Heart left ventricle (tissue), 13 donors: ENCODE measurements at regions not wholly inside any gene's neighbourhood (a gene's known extent, or its start where the extent isn't known, plus 50 kb on each side); places are given as distances from the start of the nearest gene placed in this dataset.

Source experiments
- POLR2A ChIP-seq, 2 donors: fragments of 450-650 bp; IDR thresholded peaks; one replicate each; pipeline ENCODE4 v1.6.1; 2017; ENCODE audit warnings: antibody characterized with exemption in 2 of 2, mild to moderate bottlenecking in 2 of 2, moderate library complexity in 2 of 2
- TF ChIP-seq, protein P1 (sequence below), 12 donors: fragments of 200-600 bp; sonication (generic) in 4 of 12; IDR thresholded peaks; one replicate each; pipeline versions ENCODE4 v1.5.0 to v1.8.0; 2018 to 2022; ENCODE audit warnings: antibody characterized with exemption in 12 of 12, mild to moderate bottlenecking in 5 of 12
- donor health status: ischemic (EF 13 %, LVEDD 7.1; RV severe dilation, severe dysfunction).
- donor health status: DM: no; HTN: yes; CAD: no.
- donor health status: DM: no; HTN: no; CAD: no.
- donor health status: ischemic (EF 25% LVEDD 6.9; RV normal size, moderate dysfunction).
- donor health status: ischemic (EF 25% LVEDD 5.7; RV mildly dilated, moderate dysfunction).
- donor health status: ischemic (EF 35%, LVEDD 5.7; RV mildly dilated, moderate dysfunction).
- donor health status: nonischemic (EF 11% LVEDD 7.7; RV severe dilation, severe dysfunction).
- donor health status: DM: yes; HTN: yes; CAD: no.
- donor health status: PGD.
- donor health status: ischemic (EF 29% LVEDD 5.4; RV normal size, mild dysfunction).
- donor health status: nonischemic (EF 23%, LVEDD 6.1; RV moderate dilation, normal function).

DNA sequence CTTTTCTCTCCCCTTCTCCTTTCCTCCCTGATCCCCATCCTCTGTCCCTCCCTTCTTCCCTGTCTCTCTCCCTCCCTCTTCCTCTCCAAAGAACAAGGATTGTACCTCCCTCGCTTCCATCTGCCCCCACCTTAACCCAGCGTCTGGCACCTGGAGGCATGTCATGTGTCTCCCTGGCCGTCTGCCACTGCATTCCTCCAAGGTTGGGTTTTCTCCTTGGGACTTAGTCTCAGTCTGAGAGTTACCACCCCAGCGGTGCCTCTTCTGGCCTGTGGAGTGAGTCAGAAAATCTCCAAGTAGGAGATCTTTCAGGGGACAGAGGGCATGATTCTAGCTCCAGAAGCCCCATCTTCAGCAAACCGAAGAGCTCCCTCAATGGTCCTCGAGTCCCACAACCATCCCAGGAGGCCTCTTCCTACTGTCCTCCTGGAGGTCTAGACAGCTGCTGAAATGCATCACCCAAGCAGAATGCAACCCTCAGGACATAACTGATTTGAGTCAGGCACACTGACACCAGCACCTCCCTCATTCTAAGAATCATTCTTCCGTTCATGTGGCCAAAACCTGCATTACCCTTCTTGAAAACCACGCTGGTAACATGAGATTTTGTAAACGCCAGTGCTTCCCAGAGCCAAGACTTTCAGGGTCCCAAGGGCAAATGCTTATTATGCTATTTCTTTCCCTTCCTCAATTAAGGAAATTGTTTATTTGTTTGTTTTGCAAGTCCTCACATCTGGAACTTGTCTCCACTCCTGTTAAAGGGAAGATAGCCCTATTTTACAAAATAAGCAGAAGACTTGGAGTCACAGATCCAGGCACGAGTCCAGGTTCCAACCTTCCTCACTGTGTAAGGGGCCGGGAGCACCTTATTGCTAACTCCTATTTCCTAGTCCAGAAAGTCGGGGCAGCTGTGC lies 463.2 kb downstream of the BCL11B start:
- TF ChIP-seq POLR2A (IDR thresholded peaks at IDR 0.05), result no peak
- TF ChIP-seq, protein P1, sequence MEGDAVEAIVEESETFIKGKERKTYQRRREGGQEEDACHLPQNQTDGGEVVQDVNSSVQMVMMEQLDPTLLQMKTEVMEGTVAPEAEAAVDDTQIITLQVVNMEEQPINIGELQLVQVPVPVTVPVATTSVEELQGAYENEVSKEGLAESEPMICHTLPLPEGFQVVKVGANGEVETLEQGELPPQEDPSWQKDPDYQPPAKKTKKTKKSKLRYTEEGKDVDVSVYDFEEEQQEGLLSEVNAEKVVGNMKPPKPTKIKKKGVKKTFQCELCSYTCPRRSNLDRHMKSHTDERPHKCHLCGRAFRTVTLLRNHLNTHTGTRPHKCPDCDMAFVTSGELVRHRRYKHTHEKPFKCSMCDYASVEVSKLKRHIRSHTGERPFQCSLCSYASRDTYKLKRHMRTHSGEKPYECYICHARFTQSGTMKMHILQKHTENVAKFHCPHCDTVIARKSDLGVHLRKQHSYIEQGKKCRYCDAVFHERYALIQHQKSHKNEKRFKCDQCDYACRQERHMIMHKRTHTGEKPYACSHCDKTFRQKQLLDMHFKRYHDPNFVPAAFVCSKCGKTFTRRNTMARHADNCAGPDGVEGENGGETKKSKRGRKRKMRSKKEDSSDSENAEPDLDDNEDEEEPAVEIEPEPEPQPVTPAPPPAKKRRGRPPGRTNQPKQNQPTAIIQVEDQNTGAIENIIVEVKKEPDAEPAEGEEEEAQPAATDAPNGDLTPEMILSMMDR (IDR thresholded peaks at IDR 0.05), result no peak
